HG03060 (cell line): ENCODE measurements at regions not wholly inside any gene's neighbourhood (a gene's known extent, or its start where the extent isn't known, plus 50 kb on each side); places are given as distances from the start of the nearest gene placed in this dataset.

Experiments
- ATAC-seq: cut with Tn5 transposase; IDR thresholded peaks from one replicate; pipeline ENCODE4 v1.9.1; 2021; ENCODE audit warnings: low read depth, moderate number of reproducible peaks; ENCODE audit not compliant: unreplicated experiment

- ATAC-seq = no peak
These were observed 510.4 kb downstream of the MID1IP1 start for GRCh38 chrX:39311646-39312045.

GRCh38 chrX:39313146-39313545, 511.9 kb downstream of the MID1IP1 start:
- no peak for ATAC-seq

GRCh38 chrX:39318506-39319343, 517.5 kb downstream of the MID1IP1 start:
- no peak for ATAC-seq

DNA sequence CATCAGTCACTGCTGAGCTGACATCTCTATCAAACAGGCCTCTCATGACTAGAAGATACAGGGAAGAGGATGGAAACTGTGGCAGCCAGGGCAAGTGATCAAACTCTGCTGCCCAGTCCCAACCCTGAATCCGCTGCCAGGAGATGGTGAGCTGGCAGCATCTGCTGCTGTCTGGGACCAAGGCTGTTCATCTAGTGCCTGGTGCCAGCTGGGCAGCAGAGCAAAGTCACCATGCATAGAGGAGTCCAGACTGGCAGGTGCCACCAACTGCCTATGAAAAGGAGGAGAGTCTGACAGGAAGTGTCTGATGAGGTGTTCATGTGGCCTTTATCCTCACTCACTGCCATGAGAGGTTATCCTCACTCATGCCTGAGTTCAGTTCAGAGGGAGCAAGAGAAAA, 518.9 kb downstream of the MID1IP1 start:
- no peak for ATAC-seq

DNA sequence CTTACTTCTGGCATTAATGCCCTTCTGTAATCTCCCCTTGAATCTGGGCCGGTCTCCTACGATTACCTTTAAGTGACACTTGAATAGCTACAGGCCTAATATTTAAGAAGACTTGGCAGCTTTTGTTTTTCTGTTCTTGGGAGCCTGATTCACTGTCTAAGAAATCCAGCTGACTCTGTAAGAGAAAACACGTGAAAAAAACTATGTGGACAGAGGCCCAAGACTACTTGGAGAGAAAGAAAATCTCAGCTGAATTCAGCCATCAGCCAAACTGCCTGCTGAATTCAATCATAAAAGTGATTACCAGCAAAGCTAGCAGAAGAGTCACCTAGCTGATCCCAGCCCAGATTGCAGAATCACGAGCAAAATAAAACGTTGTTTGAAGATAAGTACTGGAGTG, 521.2 kb downstream of the MID1IP1 start:
- no peak for ATAC-seq

- no peak for ATAC-seq
These were observed 523.1 kb downstream of the MID1IP1 start for GRCh38 chrX:39324233-39324930.

GRCh38 chrX:39327255-39327654, 526.0 kb downstream of the MID1IP1 start:
- no peak for ATAC-seq

- no peak for ATAC-seq
These were observed 526.4 kb downstream of the MID1IP1 start for GRCh38 chrX:39327705-39328104.

DNA sequence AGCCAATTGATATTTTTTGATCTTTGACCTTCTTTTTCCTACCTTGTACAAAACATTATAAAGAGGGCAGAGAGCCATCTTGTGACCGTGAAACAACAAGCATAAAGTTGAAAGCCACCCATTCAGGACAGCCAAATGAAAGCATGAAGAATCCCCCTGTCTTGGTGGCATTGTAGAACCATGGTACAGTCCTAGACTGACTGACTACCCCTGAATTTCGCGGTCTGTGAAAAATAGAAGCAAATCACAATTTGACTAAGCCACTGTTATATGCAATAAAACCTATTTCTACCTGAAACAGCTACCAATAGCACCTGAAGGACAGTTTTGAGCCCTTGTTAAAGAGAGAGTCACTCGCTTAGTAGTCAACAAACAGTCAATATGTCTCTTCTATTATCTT, 527.4 kb downstream of the MID1IP1 start:
- ATAC-seq = no peak

- peak; percentile 91 for ATAC-seq
These were observed 529.9 kb downstream of the MID1IP1 start for GRCh38 chrX:39331082-39331704.

DNA sequence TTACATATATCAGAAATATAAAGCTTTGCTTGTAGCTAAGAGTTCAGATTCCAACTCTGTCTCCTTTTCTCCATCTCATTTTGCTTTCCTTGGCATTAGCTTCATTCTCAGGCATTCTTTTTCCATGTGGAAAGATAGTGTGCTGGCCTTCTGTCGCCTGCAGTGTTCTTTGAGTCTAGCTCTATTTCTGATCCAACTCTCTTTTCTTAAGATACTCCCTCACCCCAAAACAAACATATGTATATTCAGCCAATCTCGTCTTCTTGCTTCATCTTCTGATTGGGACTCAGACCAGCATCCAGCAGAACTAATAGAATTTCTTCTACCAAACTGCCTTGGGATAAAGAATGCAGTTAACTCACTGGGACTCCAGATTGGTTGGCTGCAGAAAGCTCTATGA, 532.2 kb downstream of the MID1IP1 start:
- no peak for ATAC-seq

DNA sequence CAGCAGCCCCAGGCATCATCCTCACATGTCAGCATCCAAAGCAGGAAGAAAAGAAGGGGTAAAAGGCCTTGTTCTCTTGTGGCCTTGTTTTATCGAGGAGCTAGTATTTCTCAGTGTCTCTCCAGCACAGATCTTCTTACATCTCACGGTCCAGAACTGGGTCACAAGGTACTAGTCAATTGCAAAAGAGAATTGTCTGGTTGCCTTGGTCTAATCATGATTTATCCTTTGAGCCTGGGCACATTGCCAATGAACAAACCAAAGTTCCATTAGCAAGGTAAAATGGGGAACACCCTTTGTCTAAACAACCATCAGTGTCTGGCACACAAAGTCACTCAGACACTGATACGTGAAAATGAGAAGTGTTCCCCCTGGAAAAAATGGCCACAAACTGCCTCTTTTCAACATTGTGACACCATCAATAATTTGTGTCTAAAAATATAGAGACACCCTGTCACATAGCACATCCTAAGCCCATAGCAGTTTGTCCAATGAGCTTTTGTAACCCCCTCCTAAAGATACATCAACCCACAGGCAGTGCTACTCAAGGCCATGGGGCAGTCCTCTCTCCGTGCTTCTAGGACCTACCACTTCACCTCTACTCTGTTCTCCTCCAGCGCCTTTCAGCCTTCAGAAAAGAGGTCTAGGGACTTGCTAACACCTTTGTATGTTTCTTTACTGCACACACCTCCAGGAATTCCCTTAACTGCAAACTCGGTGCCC, 534.4 kb downstream of the MID1IP1 start:
- no peak for ATAC-seq

- peak; percentile 57 for ATAC-seq
These were observed 535.5 kb downstream of the MID1IP1 start for GRCh38 chrX:39336671-39337311.

GRCh38 chrX:39337451-39337850, 536.2 kb downstream of the MID1IP1 start:
- ATAC-seq = no peak

GRCh38 chrX:39338583-39338982, 537.3 kb downstream of the MID1IP1 start:
- no peak for ATAC-seq

- ATAC-seq = no peak
These were observed 555.0 kb downstream of the MID1IP1 start for GRCh38 chrX:39356119-39356807.

GRCh38 chrX:39360101-39360500, 558.8 kb downstream of the MID1IP1 start:
- ATAC-seq = no peak

- no peak for ATAC-seq
These were observed 560.5 kb downstream of the MID1IP1 start for GRCh38 chrX:39361736-39362135.

DNA sequence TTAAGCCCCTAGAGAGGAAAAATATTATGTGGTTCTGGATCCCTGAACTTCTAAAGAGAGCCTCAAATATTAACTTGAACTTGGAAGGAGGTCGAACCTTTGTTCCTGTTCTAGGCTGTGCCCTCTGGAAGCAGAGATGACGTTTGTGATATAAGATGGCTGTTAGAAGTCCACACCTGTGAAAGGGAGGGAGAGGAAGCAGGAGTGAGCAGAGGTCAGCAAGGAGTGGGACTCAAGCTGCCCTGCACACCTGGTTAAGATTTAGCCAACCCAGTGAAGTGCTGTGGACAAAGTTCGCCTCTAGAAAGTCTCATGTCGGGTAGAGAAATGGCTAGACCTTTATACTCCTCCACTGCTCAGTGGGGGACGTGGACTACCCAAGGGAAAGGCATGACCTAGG, 566.2 kb downstream of the MID1IP1 start:
- no peak for ATAC-seq

- ATAC-seq = no peak
These were observed 570.9 kb downstream of the MID1IP1 start for GRCh38 chrX:39372115-39372514.
